Parathyroid adenoma (tissue), 2 donors: ENCODE measurements at regions not wholly inside any gene's neighbourhood (a gene's known extent, or its start where the extent isn't known, plus 50 kb on each side); places are given as distances from the start of the nearest gene placed in this dataset.
"Not testable (repeated sequence)": the region's sequence is repeated elsewhere in the genome, so short reads cannot be mapped to it uniquely, and the experiment has no call there.

ENCODE experiments used
- H2AFZ ChIP-seq: fragments of 300-600 bp; sonication (generic); one replicate; pipeline ENCODE4 v1.7.0; 2017; ENCODE audit warnings: antibody characterized with exemption, mild to moderate bottlenecking
- H3K27ac ChIP-seq: fragments of 300-600 bp; sonication (generic); one replicate; pipeline ENCODE4 v1.7.0; 2017
- H3K27me3 ChIP-seq: fragments of 300-600 bp; sonication (generic); one replicate; pipeline ENCODE4 v1.7.0; 2017; ENCODE audit warnings: low read length; ENCODE audit not compliant: control insufficient read depth, insufficient read depth
- H3K36me3 ChIP-seq: fragments of 300-600 bp; sonication (generic); one replicate; pipeline ENCODE4 v1.7.0; 2017; ENCODE audit warnings: low read length; ENCODE audit not compliant: control insufficient read depth, insufficient read depth
- H3K4me1 ChIP-seq: fragments of 300-600 bp; sonication (generic); one replicate; pipeline ENCODE4 v1.7.0; 2017; ENCODE audit warnings: control low read depth
- H3K4me2 ChIP-seq: fragments of 300-600 bp; sonication (generic); one replicate; pipeline ENCODE4 v1.7.0; 2017; ENCODE audit warnings: low read length
- H3K4me3 ChIP-seq: fragments of 300-600 bp; sonication (generic); one replicate; pipeline ENCODE4 v1.7.0; 2017; ENCODE audit warnings: low read depth, low read length
- H3K79me2 ChIP-seq: fragments of 300-600 bp; sonication (generic); one replicate; pipeline ENCODE4 v1.7.0; 2017; ENCODE audit warnings: control low read depth
- H3K9ac ChIP-seq: fragments of 300-600 bp; sonication (generic); one replicate; pipeline ENCODE4 v1.7.0; 2017; ENCODE audit warnings: mild to moderate bottlenecking
- H3K9me3 ChIP-seq: fragments of 300-600 bp; sonication (generic); one replicate; pipeline ENCODE4 v1.7.0; 2017; ENCODE audit warnings: low read length; ENCODE audit not compliant: control insufficient read depth
- TF ChIP-seq, protein P1 (sequence below): fragments of 300-600 bp; sonication (generic); IDR thresholded peaks from one replicate; pipeline ENCODE4 v1.7.0; 2017; ENCODE audit warnings: antibody characterized with exemption, mild to moderate bottlenecking
- donor health status: primary hyperparathyroidism.

- Histone ChIP-seq H3K27me3 (no peaks in the 10 kb centered on the region), H3K36me3 (no peaks in the 10 kb centered on the region), H2AFZ (no peak overlapping the region), H3K27ac (no peak overlapping the region), H3K9ac (no peak overlapping the region), H3K4me3 (no peak overlapping the region), H3K9me3 (no peaks in the 10 kb centered on the region), H3K4me1 (no peaks in the 10 kb centered on the region), H3K79me2 (no peaks in the 10 kb centered on the region), H3K4me2 (no peak overlapping the region)
- TF ChIP-seq, protein P1, sequence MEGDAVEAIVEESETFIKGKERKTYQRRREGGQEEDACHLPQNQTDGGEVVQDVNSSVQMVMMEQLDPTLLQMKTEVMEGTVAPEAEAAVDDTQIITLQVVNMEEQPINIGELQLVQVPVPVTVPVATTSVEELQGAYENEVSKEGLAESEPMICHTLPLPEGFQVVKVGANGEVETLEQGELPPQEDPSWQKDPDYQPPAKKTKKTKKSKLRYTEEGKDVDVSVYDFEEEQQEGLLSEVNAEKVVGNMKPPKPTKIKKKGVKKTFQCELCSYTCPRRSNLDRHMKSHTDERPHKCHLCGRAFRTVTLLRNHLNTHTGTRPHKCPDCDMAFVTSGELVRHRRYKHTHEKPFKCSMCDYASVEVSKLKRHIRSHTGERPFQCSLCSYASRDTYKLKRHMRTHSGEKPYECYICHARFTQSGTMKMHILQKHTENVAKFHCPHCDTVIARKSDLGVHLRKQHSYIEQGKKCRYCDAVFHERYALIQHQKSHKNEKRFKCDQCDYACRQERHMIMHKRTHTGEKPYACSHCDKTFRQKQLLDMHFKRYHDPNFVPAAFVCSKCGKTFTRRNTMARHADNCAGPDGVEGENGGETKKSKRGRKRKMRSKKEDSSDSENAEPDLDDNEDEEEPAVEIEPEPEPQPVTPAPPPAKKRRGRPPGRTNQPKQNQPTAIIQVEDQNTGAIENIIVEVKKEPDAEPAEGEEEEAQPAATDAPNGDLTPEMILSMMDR = no peak
Observed at GRCh38 chr1:238611406-238611805, 720.7 kb upstream of the ZP4 start.

- Histone ChIP-seq H3K36me3 (no peaks in the 10 kb centered on the region), H3K27me3 (no peaks in the 10 kb centered on the region), H3K4me3 (no peak overlapping the region), H3K4me1 (no peaks in the 10 kb centered on the region), H3K9ac (no peak overlapping the region), H3K79me2 (no peaks in the 10 kb centered on the region), H2AFZ (no peak overlapping the region), H3K4me2 (no peak overlapping the region), H3K9me3 (no peaks in the 10 kb centered on the region), H3K27ac (no peak overlapping the region)
- TF ChIP-seq, protein P1 = no peak
Observed at GRCh38 chr1:238608144-238608543, 717.4 kb upstream of the ZP4 start.

DNA sequence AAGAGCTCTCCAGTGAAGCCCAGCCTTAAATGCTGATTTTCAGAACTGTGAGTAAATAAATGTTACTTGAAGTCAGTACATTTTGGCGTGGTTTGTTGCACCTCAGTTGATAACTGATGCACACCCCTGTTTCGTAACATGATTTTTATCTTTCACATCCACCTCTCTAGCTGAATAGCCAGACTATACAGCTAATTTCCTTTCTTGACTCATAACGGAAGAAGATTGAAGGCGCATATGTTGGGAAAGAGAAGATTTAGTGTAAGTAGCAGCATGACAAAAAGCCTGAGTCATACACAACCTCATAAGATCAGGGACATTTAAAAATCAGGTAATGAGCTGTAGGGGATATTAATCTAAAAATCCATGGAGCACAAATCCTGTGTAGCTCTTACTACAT is 716.2 kb upstream of the ZP4 start:
- no peak overlapping the region for H3K9ac ChIP-seq
- no peaks in the 10 kb centered on the region for H3K36me3 ChIP-seq
- H3K4me2 ChIP-seq = no peak overlapping the region
- H3K4me1 ChIP-seq = no peaks in the 10 kb centered on the region
- TF ChIP-seq, protein P1 = no peak
- H2AFZ ChIP-seq = no peak overlapping the region
- no peaks in the 10 kb centered on the region for H3K27me3 ChIP-seq
- H3K4me3 ChIP-seq = no peak overlapping the region
- no peak overlapping the region for H3K27ac ChIP-seq
- H3K9me3 ChIP-seq = no peaks in the 10 kb centered on the region
- H3K79me2 ChIP-seq = no peaks in the 10 kb centered on the region

GRCh38 chr1:238606457-238606856 is 715.7 kb upstream of the ZP4 start:
- Histone ChIP-seq H3K27me3 (no peaks in the 10 kb centered on the region), H2AFZ (no peak overlapping the region), H3K4me3 (no peak overlapping the region), H3K9ac (no peak overlapping the region), H3K79me2 (no peaks in the 10 kb centered on the region), H3K4me2 (no peak overlapping the region), H3K9me3 (no peaks in the 10 kb centered on the region), H3K27ac (no peak overlapping the region), H3K36me3 (no peaks in the 10 kb centered on the region), H3K4me1 (no peaks in the 10 kb centered on the region)
- TF ChIP-seq, protein P1 = no peak

DNA sequence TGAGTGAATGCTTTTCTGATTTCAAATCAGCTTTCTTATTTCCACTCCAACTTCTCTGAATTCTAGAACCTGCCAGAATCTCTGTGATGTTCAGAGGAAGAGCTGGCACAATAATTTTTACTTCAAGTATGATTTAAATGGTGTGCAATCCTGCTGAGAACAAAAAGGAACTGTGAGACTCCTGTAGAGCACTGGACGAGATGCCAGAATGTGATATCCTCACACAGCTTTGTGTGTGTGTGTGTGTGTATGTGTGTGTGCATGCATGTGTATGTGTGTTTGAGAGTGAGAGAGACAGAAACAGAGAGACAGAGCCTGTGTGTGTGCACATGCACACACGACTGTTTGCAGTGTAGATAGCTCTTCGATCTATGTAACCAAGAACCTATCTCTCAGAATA is 713.6 kb upstream of the ZP4 start:
- TF ChIP-seq, protein P1 = no peak

DNA sequence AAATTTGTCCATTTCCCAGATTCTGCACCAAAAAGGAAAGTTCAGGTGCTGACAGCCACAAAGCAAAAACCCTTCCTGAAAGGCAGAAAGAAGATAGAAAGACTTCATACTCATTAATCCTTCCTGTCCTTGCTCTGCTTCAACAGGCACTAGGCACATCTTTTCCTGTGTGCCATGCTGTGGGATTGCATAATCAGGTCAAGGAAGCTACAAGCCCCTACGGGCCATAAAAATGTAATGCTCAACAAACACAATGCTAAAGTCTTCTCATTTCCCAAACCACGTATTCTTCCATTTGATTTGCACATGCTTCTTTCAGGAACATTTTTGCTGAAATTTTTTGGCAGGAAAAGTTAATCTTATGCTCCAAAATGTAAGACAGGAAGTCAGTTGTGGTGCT is 710.9 kb upstream of the ZP4 start:
- H3K4me3 ChIP-seq, H3K9ac ChIP-seq, H3K4me2 ChIP-seq, H3K4me1 ChIP-seq, H3K9me3 ChIP-seq, H3K79me2 ChIP-seq, H3K36me3 ChIP-seq, H2AFZ ChIP-seq, H3K27ac ChIP-seq, H3K27me3 ChIP-seq: not testable (repeated sequence)

More for the DNA sequence above, 713.6 kb upstream of the ZP4 start:
- no peaks in the 10 kb centered on the region for H3K36me3 ChIP-seq
- no peak overlapping the region for H2AFZ ChIP-seq
- no peak overlapping the region for H3K4me2 ChIP-seq
- no peaks in the 10 kb centered on the region for H3K4me1 ChIP-seq
- no peak overlapping the region for H3K9ac ChIP-seq
- H3K27ac ChIP-seq = no peak overlapping the region
- no peaks in the 10 kb centered on the region for H3K27me3 ChIP-seq
- no peak overlapping the region for H3K4me3 ChIP-seq
- no peaks in the 10 kb centered on the region for H3K9me3 ChIP-seq
- H3K79me2 ChIP-seq = no peaks in the 10 kb centered on the region
